HG02759 (cell line): ENCODE measurements at regions not wholly inside any gene's neighbourhood (a gene's known extent, or its start where the extent isn't known, plus 50 kb on each side); places are given as distances from the start of the nearest gene placed in this dataset.
A peak's percentile ranks its signal among the peaks of the same experiment; 100 is the strongest.

ENCODE experiments used
- ATAC-seq: cut with Tn5 transposase; IDR thresholded peaks from one replicate; pipeline ENCODE4 v1.9.1; 2021; ENCODE audit warnings: mild to moderate bottlenecking, moderate library complexity; ENCODE audit not compliant: unreplicated experiment

- no peak for ATAC-seq
Observed at GRCh38 chr2:217657252-217657651, 345.5 kb downstream of the TNS1 start.

GRCh38 chr2:217656316-217656715, 346.5 kb downstream of the TNS1 start:
- ATAC-seq, result no peak

- no peak for ATAC-seq
Observed at GRCh38 chr2:217655651-217656050, 347.1 kb downstream of the TNS1 start.

DNA sequence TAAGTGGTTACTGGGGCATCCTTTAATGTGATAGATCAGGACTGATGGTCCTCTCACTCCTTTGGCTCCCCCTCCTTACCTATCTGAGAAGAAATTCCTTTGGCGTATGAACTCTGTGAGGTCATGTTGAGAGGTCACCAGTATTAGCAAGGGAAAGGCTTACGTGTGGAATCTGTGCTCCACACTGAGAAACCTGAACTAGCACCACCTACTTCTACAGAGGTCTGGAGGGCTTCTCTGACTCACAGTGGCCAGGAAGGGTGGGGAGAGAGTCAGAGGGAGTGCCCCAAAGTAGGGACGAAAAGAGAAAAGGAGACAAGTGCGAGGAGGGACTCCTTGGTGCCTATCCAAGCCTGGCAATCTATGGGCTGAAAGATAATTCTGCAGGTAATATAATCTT, 348.6 kb downstream of the TNS1 start:
- ATAC-seq, result no peak

- ATAC-seq, result no peak
Observed at GRCh38 chr2:217652761-217653639, 349.8 kb downstream of the TNS1 start.

- peak; percentile 65 for ATAC-seq
Observed at GRCh38 chr2:217650716-217651360, 352.0 kb downstream of the TNS1 start.

GRCh38 chr2:217650229-217650628, 352.6 kb downstream of the TNS1 start:
- ATAC-seq, result no peak

GRCh38 chr2:217647925-217648324, 354.9 kb downstream of the TNS1 start:
- no peak for ATAC-seq

DNA sequence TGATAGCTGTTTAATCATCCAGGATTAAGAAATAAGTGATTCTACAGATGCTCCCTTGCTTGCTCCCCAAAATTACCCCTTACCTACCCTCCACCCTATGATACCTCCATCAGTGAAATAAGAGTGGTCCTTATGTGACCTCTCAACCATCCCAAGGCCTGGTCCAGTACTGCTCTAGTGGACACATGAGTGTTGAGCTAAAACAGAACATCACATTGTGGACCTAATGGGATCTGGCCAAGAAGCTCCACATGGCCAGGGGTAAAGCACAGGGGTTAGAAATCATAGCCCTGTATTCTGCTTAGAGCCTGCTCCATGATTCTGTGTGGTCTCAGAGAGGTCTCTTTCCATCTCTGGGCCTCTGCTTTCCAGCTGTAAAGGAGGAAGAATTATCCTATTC, 355.6 kb downstream of the TNS1 start:
- no peak for ATAC-seq

- ATAC-seq, result no peak
Observed at GRCh38 chr2:217645896-217646295, 356.9 kb downstream of the TNS1 start.

- no peak for ATAC-seq
Observed at GRCh38 chr2:217643789-217644301, 358.9 kb downstream of the TNS1 start.

DNA sequence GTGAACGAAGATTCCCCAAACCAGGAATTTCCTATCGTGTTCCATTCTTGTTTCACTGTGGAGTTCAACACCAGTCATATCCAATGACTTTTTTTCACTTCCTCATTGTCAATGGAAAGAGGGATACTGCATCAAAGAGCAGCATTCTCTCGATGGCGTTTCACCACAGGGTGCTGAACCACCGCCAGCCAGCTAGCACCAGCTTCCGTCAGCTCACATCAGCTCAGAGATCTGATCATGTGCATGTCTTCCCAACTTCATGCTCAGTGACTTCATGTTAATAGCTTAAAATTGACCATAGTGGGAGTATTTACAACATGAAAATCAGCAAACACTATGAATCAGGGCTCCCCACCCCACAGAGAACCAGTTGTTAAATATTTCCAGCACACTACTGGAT, 359.9 kb downstream of the TNS1 start:
- ATAC-seq, result no peak

- no peak for ATAC-seq
Observed at GRCh38 chr2:217641960-217642359, 360.8 kb downstream of the TNS1 start.

DNA sequence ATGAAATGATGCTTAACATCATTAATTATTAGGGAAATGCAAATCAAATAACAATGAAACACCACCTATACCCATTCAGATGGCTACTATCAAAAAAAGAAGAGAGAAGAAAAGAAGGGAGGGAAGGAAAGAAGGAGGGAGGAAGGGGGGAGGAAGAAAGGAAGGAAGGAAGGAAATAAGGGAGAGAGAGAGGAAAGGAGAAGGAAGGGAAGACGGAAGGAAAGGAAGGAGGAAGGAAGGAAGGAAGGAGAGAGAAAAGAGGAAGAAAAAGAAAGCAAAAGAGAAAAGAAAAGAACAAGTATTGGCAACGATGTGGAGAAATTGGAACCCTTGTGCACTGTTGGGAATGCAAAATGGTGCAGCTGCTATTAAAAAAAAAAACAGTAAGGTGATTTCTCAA, 363.3 kb downstream of the TNS1 start:
- no peak for ATAC-seq

DNA sequence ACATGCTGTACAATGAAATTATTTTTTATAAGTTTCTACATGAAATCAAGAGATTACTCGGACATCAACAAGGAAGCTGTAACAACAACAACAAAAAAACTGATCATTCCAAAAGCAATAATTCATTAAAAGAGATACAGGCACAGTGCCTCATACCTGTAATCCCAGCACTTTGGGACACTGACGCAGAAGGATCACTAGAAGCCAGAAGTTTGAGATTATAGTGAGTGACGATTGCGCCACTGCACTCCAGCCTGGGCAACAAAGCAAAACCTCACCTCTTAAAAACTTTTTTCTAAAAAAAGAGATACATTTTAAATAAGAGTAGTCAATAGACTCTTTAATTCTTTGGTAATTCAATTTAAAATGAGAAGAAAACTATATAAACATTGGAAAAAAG, 364.3 kb downstream of the TNS1 start:
- ATAC-seq, result no peak

DNA sequence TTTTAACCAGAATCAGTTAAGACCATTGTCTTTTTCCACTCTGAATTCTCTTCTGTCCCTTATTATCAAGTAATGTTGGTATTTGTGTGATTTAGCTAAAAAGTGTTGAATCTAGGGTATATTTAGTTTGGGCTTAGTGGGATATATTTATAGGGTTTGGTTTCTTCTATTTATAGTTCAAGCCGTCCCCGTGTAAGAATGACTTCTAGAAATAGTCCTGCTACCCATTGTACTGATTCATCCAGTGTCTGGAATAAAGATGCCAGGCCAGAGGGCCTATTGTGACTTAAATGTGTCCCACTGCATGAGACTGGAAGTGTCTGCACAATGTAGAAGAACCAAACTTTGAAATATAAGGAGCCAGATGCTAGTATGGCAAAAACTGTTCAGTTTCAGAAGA, 364.8 kb downstream of the TNS1 start:
- no peak for ATAC-seq

GRCh38 chr2:217636991-217637561, 365.7 kb downstream of the TNS1 start:
- no peak for ATAC-seq

DNA sequence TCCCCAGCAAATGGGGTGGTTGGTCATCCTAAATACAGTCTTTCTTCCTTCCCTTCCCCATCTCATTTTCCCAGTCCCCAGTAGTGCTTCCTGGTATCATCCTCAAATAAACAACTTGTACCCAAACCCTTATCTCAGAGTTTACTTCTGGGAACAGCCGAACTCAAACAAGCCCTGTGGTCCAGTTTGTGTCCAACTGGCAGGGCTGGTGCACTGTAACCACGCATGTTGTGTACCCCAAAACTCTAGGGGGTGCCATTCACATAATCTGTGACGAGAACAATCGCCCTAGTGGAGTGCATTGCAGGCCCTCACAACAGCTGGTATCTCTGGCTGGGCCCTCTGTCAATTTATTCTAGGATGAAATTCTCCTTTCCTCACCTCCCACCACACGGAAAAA, 366.2 kb downstream of the TNS1 start:
- no peak for ATAC-seq

DNA sequence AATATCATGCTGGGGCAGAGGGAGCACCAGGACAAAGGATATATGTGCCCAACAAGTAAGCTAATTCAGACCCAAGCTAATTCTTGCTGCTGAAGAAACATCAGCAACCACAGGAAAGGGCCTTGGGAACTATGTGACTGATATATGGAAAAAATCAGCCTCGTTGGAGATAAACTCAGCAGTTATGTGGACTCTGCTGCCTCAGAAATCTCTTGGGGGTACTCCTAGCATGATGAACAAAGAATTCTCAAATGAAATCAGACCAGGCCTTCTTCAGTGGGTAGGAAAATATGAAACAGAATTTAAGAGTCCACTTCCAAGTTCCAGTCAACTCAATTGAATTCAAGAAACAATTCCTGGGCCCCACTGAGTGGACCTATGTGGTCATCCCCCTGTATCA, 367.9 kb downstream of the TNS1 start:
- ATAC-seq, result no peak

GRCh38 chr2:217632043-217632442, 370.8 kb downstream of the TNS1 start:
- ATAC-seq, result no peak

DNA sequence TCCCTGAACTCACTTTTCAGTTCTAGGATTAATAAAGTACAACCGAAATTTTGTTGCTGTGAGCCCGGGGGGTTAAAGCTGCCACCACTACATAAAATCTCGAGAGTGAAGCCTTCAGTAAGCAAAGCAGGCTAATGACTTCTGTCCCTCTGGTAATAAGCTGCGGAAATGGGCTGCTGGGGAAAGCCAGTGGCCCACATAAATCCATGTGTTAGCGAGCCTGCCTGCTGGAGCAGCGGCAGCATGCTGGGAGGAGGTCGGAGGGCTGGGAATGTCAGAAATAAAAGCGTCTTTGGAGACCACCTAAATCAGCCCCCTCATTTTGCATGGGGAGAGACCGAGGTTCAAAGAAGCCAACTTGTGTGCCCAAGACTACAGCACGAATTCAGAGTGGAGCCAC, 371.7 kb downstream of the TNS1 start:
- no peak for ATAC-seq

DNA sequence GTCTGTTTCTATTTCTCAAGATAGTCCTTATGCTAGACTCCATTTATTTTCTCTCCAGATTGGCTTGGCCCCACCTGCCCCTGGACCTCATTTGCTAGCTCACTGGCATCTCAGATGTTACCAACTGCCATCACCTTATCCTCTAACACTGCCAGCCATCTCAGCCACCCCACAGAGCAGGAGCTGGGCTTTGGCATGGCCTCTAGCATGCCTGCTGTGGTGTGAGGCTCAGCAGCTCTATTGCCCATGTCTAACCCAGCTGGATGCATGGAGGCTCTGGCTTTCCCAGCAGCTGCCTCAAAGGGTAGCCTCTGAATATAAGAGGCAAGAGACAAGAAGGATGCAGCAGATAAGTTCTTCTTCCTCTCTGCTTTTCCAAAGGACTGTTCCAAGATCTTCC, 373.4 kb downstream of the TNS1 start:
- no peak for ATAC-seq
